HepG2 (cell line): ENCODE measurements at regions not wholly inside any gene's neighbourhood (a gene's known extent, or its start where the extent isn't known, plus 50 kb on each side); places are given as distances from the start of the nearest gene placed in this dataset.

Source experiments
- CREBL2 ChIP-seq: sonication (generic); formaldehyde crosslinking; IDR thresholded peaks from 2 replicates; pipeline ENCODE4 v1.8.1; 2023; ENCODE audit warnings: missing genetic modification reagents, mild to moderate bottlenecking, borderline replicate concordance
- CTCF ChIP-seq: sonication (generic); formaldehyde crosslinking; IDR thresholded peaks from 2 replicates; pipeline ENCODE4 v1.5.0; 2020; ENCODE audit warnings: mild to moderate bottlenecking, missing genetic modification reagents, moderate library complexity
- DMTF1 ChIP-seq: sonication (generic); formaldehyde crosslinking; IDR thresholded peaks from 2 replicates; pipeline ENCODE4 v1.4.0; 2020; ENCODE audit warnings: mild to moderate bottlenecking, missing genetic modification reagents
- HNRNPH1 ChIP-seq: fragments of 200-400 bp; formaldehyde crosslinking; optimal IDR thresholded peaks from 2 replicates; pipeline ENCODE3; 2017; ENCODE audit warnings: mild to moderate bottlenecking, low read depth, low read length
- RBM22 ChIP-seq: fragments of 200-400 bp; formaldehyde crosslinking; optimal IDR thresholded peaks from 2 replicates; pipeline ENCODE3; 2017; ENCODE audit warnings: mild to moderate bottlenecking, low read length, moderate library complexity
- RFX5 ChIP-seq: IDR thresholded peaks from 2 replicates; pipeline ENCODE4 v1.6.1; 2011; ENCODE audit warnings: low read depth, low read length, improper control_type of control experiment
- YEATS2 ChIP-seq: sonication (generic); formaldehyde crosslinking; IDR thresholded peaks from 2 replicates; pipeline ENCODE4 v1.4.0; 2020; ENCODE audit warnings: missing genetic modification reagents, borderline replicate concordance
- YY1 ChIP-seq: IDR thresholded peaks from 2 replicates; pipeline ENCODE4 v1.6.1; 2011; ENCODE audit warnings: low read length, low read depth, moderate library complexity, mild to moderate bottlenecking; ENCODE audit not compliant: insufficient read depth, insufficient replicate concordance
- ZNF280D ChIP-seq: sonication (generic); formaldehyde crosslinking; IDR thresholded peaks from 2 replicates; pipeline ENCODE4 v1.5.1; 2020; ENCODE audit warnings: mild to moderate bottlenecking, missing genetic modification reagents
- ZNF639 ChIP-seq: conservative IDR thresholded peaks from 2 replicates; pipeline ENCODE4 v1.6.1; 2018; ENCODE audit warnings: missing genetic modification reagents
- ZNF737 ChIP-seq: sonication (generic); formaldehyde crosslinking; IDR thresholded peaks from 2 replicates; pipeline ENCODE4 v1.5.0; 2020; ENCODE audit warnings: missing genetic modification reagents, mild to moderate bottlenecking, borderline replicate concordance
- ZNF790 ChIP-seq: sonication (generic); formaldehyde crosslinking; IDR thresholded peaks from 2 replicates; pipeline ENCODE4 v1.8.0; 2022; ENCODE audit warnings: missing genetic modification reagents, mild to moderate bottlenecking, borderline replicate concordance
- ZSCAN29 ChIP-seq: sonication (generic); formaldehyde crosslinking; conservative IDR thresholded peaks from 2 replicates; pipeline ENCODE4 v1.4.0; 2020; ENCODE audit warnings: mild to moderate bottlenecking, missing genetic modification reagents

- TF ChIP-seq RBM22 (no peak), CTCF (CRISPR knock-in tag) (no peak), YEATS2 (CRISPR knock-in tag) (no peak), ZNF737 (CRISPR knock-in tag) (no peak), ZSCAN29 (CRISPR knock-in tag) (no peak), YY1 (no peak), HNRNPH1 (no peak), ZNF280D (CRISPR knock-in tag) (no peak), RFX5 (no peak), ZNF790 (no peak), CREBL2 (CRISPR knock-in tag) (no peak), DMTF1 (CRISPR knock-in tag) (no peak), ZNF639 (CRISPR knock-in tag) (no peak)
Measured at GRCh38 chr2:139704606-139705005, 924.4 kb upstream of the NXPH2 start.
